ENCODE measurements at regions not wholly inside any gene's neighbourhood (a gene's known extent, or its start where the extent isn't known, plus 50 kb on each side); places are given as distances from the start of the nearest gene placed in this dataset.

- no peak for TF ChIP-seq POLR2A (IDR thresholded peaks at IDR 0.05)
- TF ChIP-seq, protein P1, sequence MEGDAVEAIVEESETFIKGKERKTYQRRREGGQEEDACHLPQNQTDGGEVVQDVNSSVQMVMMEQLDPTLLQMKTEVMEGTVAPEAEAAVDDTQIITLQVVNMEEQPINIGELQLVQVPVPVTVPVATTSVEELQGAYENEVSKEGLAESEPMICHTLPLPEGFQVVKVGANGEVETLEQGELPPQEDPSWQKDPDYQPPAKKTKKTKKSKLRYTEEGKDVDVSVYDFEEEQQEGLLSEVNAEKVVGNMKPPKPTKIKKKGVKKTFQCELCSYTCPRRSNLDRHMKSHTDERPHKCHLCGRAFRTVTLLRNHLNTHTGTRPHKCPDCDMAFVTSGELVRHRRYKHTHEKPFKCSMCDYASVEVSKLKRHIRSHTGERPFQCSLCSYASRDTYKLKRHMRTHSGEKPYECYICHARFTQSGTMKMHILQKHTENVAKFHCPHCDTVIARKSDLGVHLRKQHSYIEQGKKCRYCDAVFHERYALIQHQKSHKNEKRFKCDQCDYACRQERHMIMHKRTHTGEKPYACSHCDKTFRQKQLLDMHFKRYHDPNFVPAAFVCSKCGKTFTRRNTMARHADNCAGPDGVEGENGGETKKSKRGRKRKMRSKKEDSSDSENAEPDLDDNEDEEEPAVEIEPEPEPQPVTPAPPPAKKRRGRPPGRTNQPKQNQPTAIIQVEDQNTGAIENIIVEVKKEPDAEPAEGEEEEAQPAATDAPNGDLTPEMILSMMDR (IDR thresholded peaks at IDR 0.05), result no peak
Observed at GRCh38 chr4:123813901-123814300, 417.3 kb downstream of the SPRY1 start.
